HG03460 (cell line): ENCODE measurements at regions not wholly inside any gene's neighbourhood (a gene's known extent, or its start where the extent isn't known, plus 50 kb on each side); places are given as distances from the start of the nearest gene placed in this dataset.
A peak's percentile ranks its signal among the peaks of the same experiment; 100 is the strongest.

Experiments
- ATAC-seq: cut with Tn5 transposase; IDR thresholded peaks from one replicate; pipeline ENCODE4 v1.9.1; 2021; ENCODE audit not compliant: unreplicated experiment

GRCh38 chr2:157052685-157053224 lies 204.8 kb upstream of the GALNT5 start:
- no peak for ATAC-seq

GRCh38 chr2:157053876-157054275 lies 203.6 kb upstream of the GALNT5 start:
- no peak for ATAC-seq

GRCh38 chr2:157055660-157056199 lies 201.8 kb upstream of the GALNT5 start:
- ATAC-seq, result no peak

- ATAC-seq, result no peak
These were observed 201.3 kb upstream of the GALNT5 start for GRCh38 chr2:157056200-157056676.

- ATAC-seq, result no peak
These were observed 199.3 kb upstream of the GALNT5 start for GRCh38 chr2:157058161-157058560.

- no peak for ATAC-seq
These were observed 198.5 kb upstream of the GALNT5 start for GRCh38 chr2:157059036-157059435.

- peak; percentile 82 for ATAC-seq
These were observed 195.7 kb upstream of the GALNT5 start for GRCh38 chr2:157061799-157062198.

- ATAC-seq, result no peak
These were observed 189.9 kb upstream of the GALNT5 start for GRCh38 chr2:157067562-157067961.

GRCh38 chr2:157068237-157068636 lies 189.3 kb upstream of the GALNT5 start:
- ATAC-seq, result no peak

GRCh38 chr2:157075924-157076323 lies 181.6 kb upstream of the GALNT5 start:
- ATAC-seq, result no peak

- ATAC-seq, result no peak
These were observed 180.9 kb upstream of the GALNT5 start for GRCh38 chr2:157076526-157077161.

- no peak for ATAC-seq
These were observed 179.7 kb upstream of the GALNT5 start for GRCh38 chr2:157077753-157078350.

GRCh38 chr2:157082950-157083349 lies 174.6 kb upstream of the GALNT5 start:
- no peak for ATAC-seq

GRCh38 chr2:157085522-157085921 lies 172.0 kb upstream of the GALNT5 start:
- no peak for ATAC-seq

- ATAC-seq, result no peak
These were observed 170.0 kb upstream of the GALNT5 start for GRCh38 chr2:157087373-157088002.

- no peak for ATAC-seq
These were observed 163.8 kb upstream of the GALNT5 start for GRCh38 chr2:157093666-157094065.

GRCh38 chr2:157105372-157105771 lies 152.1 kb upstream of the GALNT5 start:
- no peak for ATAC-seq

- ATAC-seq, result no peak
These were observed 150.6 kb upstream of the GALNT5 start for GRCh38 chr2:157106950-157107349.

- no peak for ATAC-seq
These were observed 150.0 kb upstream of the GALNT5 start for GRCh38 chr2:157107460-157107859.

- no peak for ATAC-seq
These were observed 149.6 kb upstream of the GALNT5 start for GRCh38 chr2:157107877-157108276.

GRCh38 chr2:157122776-157123175 lies 134.7 kb upstream of the GALNT5 start:
- ATAC-seq, result no peak

- no peak for ATAC-seq
These were observed 132.8 kb upstream of the GALNT5 start for GRCh38 chr2:157124731-157125130.
